Keratinocyte (primary cell): ENCODE measurements at regions not wholly inside any gene's neighbourhood (a gene's known extent, or its start where the extent isn't known, plus 50 kb on each side); places are given as distances from the start of the nearest gene placed in this dataset.

Experiments
- CTCF ChIP-seq, 3 experiments: IDR thresholded peaks in 1 of 3; conservative IDR thresholded peaks in 1 of 3; optimal IDR thresholded peaks in 1 of 3; 2 replicates in 2 of 3; 3 replicates in 1 of 3; pipeline versions ENCODE3 to v1.5.1; 2011; ENCODE audit warnings: low read length in 3 of 3, mild to moderate bottlenecking in 3 of 3, moderate library complexity in 2 of 3, control low read depth in 1 of 3, inconsistent platforms in 1 of 3; ENCODE audit not compliant: insufficient read depth in 2 of 3; ENCODE audit errors: extremely low read depth in 1 of 3
- EZH2 ChIP-seq: IDR thresholded peaks from one replicate; pipeline ENCODE4 v1.6.1; 2012; ENCODE audit warnings: inconsistent platforms, mild to moderate bottlenecking, low read length, moderate library complexity

- TF ChIP-seq CTCF (optimal IDR thresholded peaks at IDR 0.05 in 1 of 3, IDR thresholded peaks at IDR 0.05 in 1 of 3, conservative IDR thresholded peaks at IDR 0.05 in 1 of 3; ENCODE audit: extremely low read depth in 1 of 3, insufficient read depth in 2 of 3, low read length in 3 of 3) = no peak
- no peak for TF ChIP-seq EZH2
These were observed 642.7 kb upstream of the ARGLU1 start for GRCh38 chr13:107210723-107211030.
